WTC11 (cell line): ENCODE measurements at regions not wholly inside any gene's neighbourhood (a gene's known extent, or its start where the extent isn't known, plus 50 kb on each side); places are given as distances from the start of the nearest gene placed in this dataset.

Experiments
- ATAC-seq: fragments of 200-7000 bp; cut with Tn5 transposase; 2 replicates; pipeline ENCODE4 v1.10.0; 2021; ENCODE audit warnings: mild to moderate bottlenecking, moderate library complexity
- CTCF ChIA-PET: fragments of 300-600 bp; sonication (Branson Sonifier 250); formaldehyde crosslinking; loops from one replicate; lab custom pipeline; 2021; ENCODE audit warnings: antibody characterized with exemption; lab: Charles Lee
- POLR2A ChIA-PET: fragments of 350-600 bp; sonication (Branson Sonifier 250); formaldehyde crosslinking; loops from one replicate; lab custom pipeline; 2021; ENCODE audit warnings: antibody characterized with exemption; lab: Charles Lee
- DNase-seq: peaks from one replicate; pipeline ENCODE4 v3.0.0; 2021; ENCODE audit warnings: low spot score
- H3K27ac Mint-ChIP-seq: 2 replicates; pipeline ENCODE4 v1.8.0; 2021; ENCODE audit warnings: mixed read lengths
- H3K27me3 Mint-ChIP-seq: 2 replicates; pipeline ENCODE4 v1.8.0; 2021; ENCODE audit warnings: low read depth, mild to moderate bottlenecking, moderate library complexity, mixed read lengths
- H3K36me3 Mint-ChIP-seq: 2 replicates; pipeline ENCODE4 v1.8.0; 2021; ENCODE audit warnings: mixed read lengths
- H3K4me1 Mint-ChIP-seq: 2 replicates; pipeline ENCODE4 v1.8.0; 2022; ENCODE audit warnings: mixed read lengths
- H3K4me3 Mint-ChIP-seq: 2 replicates; pipeline ENCODE4 v1.8.0; 2021; ENCODE audit warnings: mild to moderate bottlenecking, moderate library complexity, mixed read lengths
- H3K9me3 Mint-ChIP-seq: 2 replicates; pipeline ENCODE4 v1.8.0; 2021; ENCODE audit warnings: mixed read lengths
- ATF3 ChIP-seq: sonication (generic); formaldehyde crosslinking; conservative IDR thresholded peaks from 2 replicates; pipeline ENCODE4 v1.8.1; 2022; ENCODE audit warnings: mild to moderate bottlenecking, missing genetic modification reagents
- CBFB ChIP-seq: sonication (generic); formaldehyde crosslinking; IDR thresholded peaks from 2 replicates; pipeline ENCODE4 v1.8.1; 2022; ENCODE audit warnings: mild to moderate bottlenecking, low read depth, missing genetic modification reagents
- HMGA2 ChIP-seq: fragments of 250-450 bp; sonication (Bioruptor Pico); IDR thresholded peaks from 2 replicates; pipeline ENCODE4 v1.4.0; 2021; ENCODE audit warnings: mild to moderate bottlenecking, moderate library complexity
- KAT7 ChIP-seq: sonication (generic); formaldehyde crosslinking; IDR thresholded peaks from 2 replicates; pipeline ENCODE4 v1.8.1; 2023; ENCODE audit warnings: missing genetic modification reagents, mild to moderate bottlenecking, borderline replicate concordance
- NFYB ChIP-seq: sonication (generic); formaldehyde crosslinking; conservative IDR thresholded peaks from 2 replicates; pipeline ENCODE4 v1.8.0; 2022; ENCODE audit warnings: low read depth, missing genetic modification reagents
- NR3C1 ChIP-seq: sonication (generic); formaldehyde crosslinking; conservative IDR thresholded peaks from 2 replicates; pipeline ENCODE4 v1.8.1; 2023; ENCODE audit warnings: low read depth, mild to moderate bottlenecking, missing genetic modification reagents
- SOX15 ChIP-seq: fragments of 250-450 bp; sonication (Bioruptor Pico); IDR thresholded peaks from 2 replicates; pipeline ENCODE4 v1.9.0; 2021; ENCODE audit warnings: mild to moderate bottlenecking
- STAT6 ChIP-seq: sonication (generic); formaldehyde crosslinking; conservative IDR thresholded peaks from 2 replicates; pipeline ENCODE4 v1.8.1; 2023; ENCODE audit warnings: mild to moderate bottlenecking, low read depth, missing genetic modification reagents, moderate library complexity
- TCF7 ChIP-seq: sonication (generic); formaldehyde crosslinking; IDR thresholded peaks from 2 replicates; pipeline ENCODE4 v1.8.0; 2022; ENCODE audit warnings: mild to moderate bottlenecking, low read depth, missing genetic modification reagents, moderate library complexity
- ZMAT4 ChIP-seq: fragments of 250-450 bp; sonication (Bioruptor Pico); IDR thresholded peaks from 2 replicates; pipeline ENCODE4 v1.9.0; 2021; ENCODE audit warnings: mild to moderate bottlenecking
- ZNF138 ChIP-seq: sonication (generic); formaldehyde crosslinking; conservative IDR thresholded peaks from 2 replicates; pipeline ENCODE4 v1.8.1; 2022; ENCODE audit warnings: mild to moderate bottlenecking, moderate library complexity, missing genetic modification reagents
- ZNF232 ChIP-seq: sonication (generic); formaldehyde crosslinking; IDR thresholded peaks from 2 replicates; pipeline ENCODE4 v1.8.0; 2022; ENCODE audit warnings: mild to moderate bottlenecking, missing genetic modification reagents
- ZNF317 ChIP-seq: sonication (generic); formaldehyde crosslinking; IDR thresholded peaks from 2 replicates; pipeline ENCODE4 v1.8.1; 2023; ENCODE audit warnings: low read depth, mild to moderate bottlenecking, moderate library complexity, missing genetic modification reagents, borderline replicate concordance
- TF ChIP-seq, protein P1 (sequence below): fragments of 250-450 bp; sonication (Bioruptor Pico); IDR thresholded peaks from 2 replicates; pipeline ENCODE4 v1.9.0; 2021; ENCODE audit warnings: mild to moderate bottlenecking
- TF ChIP-seq, protein P2 (sequence below): fragments of 250-450 bp; sonication (Bioruptor Pico); IDR thresholded peaks from 2 replicates; pipeline ENCODE4 v2.1.2; 2022; ENCODE audit warnings: mild to moderate bottlenecking, moderate library complexity
- TF ChIP-seq, protein P3 (sequence below): sonication (generic); formaldehyde crosslinking; IDR thresholded peaks from 2 replicates; pipeline ENCODE4 v1.8.1; 2022; ENCODE audit warnings: missing genetic modification reagents, borderline replicate concordance
- TF ChIP-seq, protein P4 (sequence below): fragments of 250-450 bp; sonication (Bioruptor Pico); IDR thresholded peaks from 2 replicates; pipeline ENCODE4 v1.9.0; 2021; ENCODE audit warnings: moderate library complexity, mild to moderate bottlenecking, inconsistent platforms, borderline replicate concordance
- TF ChIP-seq, protein P5 (sequence below): sonication (generic); formaldehyde crosslinking; IDR thresholded peaks from 2 replicates; pipeline ENCODE4 v1.8.0; 2023; ENCODE audit warnings: mild to moderate bottlenecking, missing genetic modification reagents

- POLR2A ChIA-PET, result no interaction called here
- Mint-ChIP-seq H3K36me3 (no peaks in the 10 kb centered on the region), H3K4me1 (no peaks in the 10 kb centered on the region), H3K27me3 (peaks cover 93% of the 10 kb centered on the region), H3K9me3 (peaks cover 22% of the 10 kb centered on the region), H3K27ac (no peak overlapping the region), H3K4me3 (no peak overlapping the region)
- no peak for DNase-seq
- CTCF ChIA-PET, result interaction anchor here (0.7 to 2.5 kb wide), 7 partner anchors 14 to 121 kb away, joined by 3 to 10 read pairs (median 5); no protein-coding TSS in a partner anchor
- ATAC-seq, result no peak
- TF ChIP-seq ZNF138 (no peak), ZMAT4 (no peak), CBFB (CRISPR knock-in tag) (no peak), ZNF317 (CRISPR knock-in tag) (no peak), NFYB (no peak), NR3C1 (CRISPR knock-in tag) (no peak), TCF7 (no peak), ZNF232 (no peak), HMGA2 (CRISPR knock-in tag) (no peak), ATF3 (CRISPR knock-in tag) (no peak), KAT7 (CRISPR knock-in tag) (no peak), SOX15 (CRISPR knock-in tag) (no peak), STAT6 (CRISPR knock-in tag) (no peak)
- TF ChIP-seq, protein P1, sequence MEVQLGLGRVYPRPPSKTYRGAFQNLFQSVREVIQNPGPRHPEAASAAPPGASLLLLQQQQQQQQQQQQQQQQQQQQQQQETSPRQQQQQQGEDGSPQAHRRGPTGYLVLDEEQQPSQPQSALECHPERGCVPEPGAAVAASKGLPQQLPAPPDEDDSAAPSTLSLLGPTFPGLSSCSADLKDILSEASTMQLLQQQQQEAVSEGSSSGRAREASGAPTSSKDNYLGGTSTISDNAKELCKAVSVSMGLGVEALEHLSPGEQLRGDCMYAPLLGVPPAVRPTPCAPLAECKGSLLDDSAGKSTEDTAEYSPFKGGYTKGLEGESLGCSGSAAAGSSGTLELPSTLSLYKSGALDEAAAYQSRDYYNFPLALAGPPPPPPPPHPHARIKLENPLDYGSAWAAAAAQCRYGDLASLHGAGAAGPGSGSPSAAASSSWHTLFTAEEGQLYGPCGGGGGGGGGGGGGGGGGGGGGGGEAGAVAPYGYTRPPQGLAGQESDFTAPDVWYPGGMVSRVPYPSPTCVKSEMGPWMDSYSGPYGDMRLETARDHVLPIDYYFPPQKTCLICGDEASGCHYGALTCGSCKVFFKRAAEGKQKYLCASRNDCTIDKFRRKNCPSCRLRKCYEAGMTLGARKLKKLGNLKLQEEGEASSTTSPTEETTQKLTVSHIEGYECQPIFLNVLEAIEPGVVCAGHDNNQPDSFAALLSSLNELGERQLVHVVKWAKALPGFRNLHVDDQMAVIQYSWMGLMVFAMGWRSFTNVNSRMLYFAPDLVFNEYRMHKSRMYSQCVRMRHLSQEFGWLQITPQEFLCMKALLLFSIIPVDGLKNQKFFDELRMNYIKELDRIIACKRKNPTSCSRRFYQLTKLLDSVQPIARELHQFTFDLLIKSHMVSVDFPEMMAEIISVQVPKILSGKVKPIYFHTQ (CRISPR knock-in tag), result no peak
- TF ChIP-seq, protein P2, sequence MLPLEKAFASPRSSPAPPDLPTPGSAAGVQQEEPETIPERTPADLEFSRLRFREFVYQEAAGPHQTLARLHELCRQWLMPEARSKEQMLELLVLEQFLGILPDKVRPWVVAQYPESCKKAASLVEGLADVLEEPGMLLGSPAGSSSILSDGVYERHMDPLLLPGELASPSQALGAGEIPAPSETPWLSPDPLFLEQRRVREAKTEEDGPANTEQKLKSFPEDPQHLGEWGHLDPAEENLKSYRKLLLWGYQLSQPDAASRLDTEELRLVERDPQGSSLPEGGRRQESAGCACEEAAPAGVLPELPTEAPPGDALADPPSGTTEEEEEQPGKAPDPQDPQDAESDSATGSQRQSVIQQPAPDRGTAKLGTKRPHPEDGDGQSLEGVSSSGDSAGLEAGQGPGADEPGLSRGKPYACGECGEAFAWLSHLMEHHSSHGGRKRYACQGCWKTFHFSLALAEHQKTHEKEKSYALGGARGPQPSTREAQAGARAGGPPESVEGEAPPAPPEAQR (CRISPR knock-in tag), result no peak
- TF ChIP-seq, protein P3, sequence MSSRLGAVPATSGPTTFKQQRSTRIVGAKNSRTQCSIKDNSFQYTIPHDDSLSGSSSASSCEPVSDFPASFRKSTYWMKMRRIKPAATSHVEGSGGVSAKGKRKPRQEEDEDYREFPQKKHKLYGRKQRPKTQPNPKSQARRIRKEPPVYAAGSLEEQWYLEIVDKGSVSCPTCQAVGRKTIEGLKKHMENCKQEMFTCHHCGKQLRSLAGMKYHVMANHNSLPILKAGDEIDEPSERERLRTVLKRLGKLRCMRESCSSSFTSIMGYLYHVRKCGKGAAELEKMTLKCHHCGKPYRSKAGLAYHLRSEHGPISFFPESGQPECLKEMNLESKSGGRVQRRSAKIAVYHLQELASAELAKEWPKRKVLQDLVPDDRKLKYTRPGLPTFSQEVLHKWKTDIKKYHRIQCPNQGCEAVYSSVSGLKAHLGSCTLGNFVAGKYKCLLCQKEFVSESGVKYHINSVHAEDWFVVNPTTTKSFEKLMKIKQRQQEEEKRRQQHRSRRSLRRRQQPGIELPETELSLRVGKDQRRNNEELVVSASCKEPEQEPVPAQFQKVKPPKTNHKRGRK (CRISPR knock-in tag), result no peak
- TF ChIP-seq, protein P4, sequence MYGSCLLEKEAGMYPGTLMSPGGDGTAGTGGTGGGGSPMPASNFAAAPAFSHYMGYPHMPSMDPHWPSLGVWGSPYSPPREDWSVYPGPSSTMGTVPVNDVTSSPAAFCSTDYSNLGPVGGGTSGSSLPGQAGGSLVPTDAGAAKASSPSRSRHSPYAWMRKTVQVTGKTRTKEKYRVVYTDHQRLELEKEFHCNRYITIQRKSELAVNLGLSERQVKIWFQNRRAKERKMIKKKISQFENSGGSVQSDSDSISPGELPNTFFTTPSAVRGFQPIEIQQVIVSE, result no peak
- TF ChIP-seq, protein P5, sequence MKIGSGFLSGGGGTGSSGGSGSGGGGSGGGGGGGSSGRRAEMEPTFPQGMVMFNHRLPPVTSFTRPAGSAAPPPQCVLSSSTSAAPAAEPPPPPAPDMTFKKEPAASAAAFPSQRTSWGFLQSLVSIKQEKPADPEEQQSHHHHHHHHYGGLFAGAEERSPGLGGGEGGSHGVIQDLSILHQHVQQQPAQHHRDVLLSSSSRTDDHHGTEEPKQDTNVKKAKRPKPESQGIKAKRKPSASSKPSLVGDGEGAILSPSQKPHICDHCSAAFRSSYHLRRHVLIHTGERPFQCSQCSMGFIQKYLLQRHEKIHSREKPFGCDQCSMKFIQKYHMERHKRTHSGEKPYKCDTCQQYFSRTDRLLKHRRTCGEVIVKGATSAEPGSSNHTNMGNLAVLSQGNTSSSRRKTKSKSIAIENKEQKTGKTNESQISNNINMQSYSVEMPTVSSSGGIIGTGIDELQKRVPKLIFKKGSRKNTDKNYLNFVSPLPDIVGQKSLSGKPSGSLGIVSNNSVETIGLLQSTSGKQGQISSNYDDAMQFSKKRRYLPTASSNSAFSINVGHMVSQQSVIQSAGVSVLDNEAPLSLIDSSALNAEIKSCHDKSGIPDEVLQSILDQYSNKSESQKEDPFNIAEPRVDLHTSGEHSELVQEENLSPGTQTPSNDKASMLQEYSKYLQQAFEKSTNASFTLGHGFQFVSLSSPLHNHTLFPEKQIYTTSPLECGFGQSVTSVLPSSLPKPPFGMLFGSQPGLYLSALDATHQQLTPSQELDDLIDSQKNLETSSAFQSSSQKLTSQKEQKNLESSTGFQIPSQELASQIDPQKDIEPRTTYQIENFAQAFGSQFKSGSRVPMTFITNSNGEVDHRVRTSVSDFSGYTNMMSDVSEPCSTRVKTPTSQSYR (CRISPR knock-in tag), result no peak
Measured at GRCh38 chr22:22834204-22834603, 53.4 kb upstream of the IGLL5 start.
